Head of caudate nucleus (tissue), 42 donors: ENCODE measurements at regions not wholly inside any gene's neighbourhood (a gene's known extent, or its start where the extent isn't known, plus 50 kb on each side); places are given as distances from the start of the nearest gene placed in this dataset.

Experiments used
- DNase-seq, 42 donors: peaks; one replicate each; pipeline versions ENCODE4 v3.0.0 to v3.0.0-alpha.2; 2020 to 2021; ENCODE audit warnings: mixed read lengths in 7 of 42
- intact Hi-C: fragments of 100-400 bp; cut with DNase I; formaldehyde crosslinking; loops from one replicate; pipeline ENCODE4 v1.15.0; 2022

- intact Hi-C loops: no loop called here
- no peak for DNase-seq
These were observed 222.2 kb upstream of the TSHZ2 start for GRCh38 chr20:52749938-52750337.

- no peak for DNase-seq
- intact Hi-C loops: no loop called here
These were observed 223.2 kb upstream of the TSHZ2 start for GRCh38 chr20:52748990-52749389.

- DNase-seq: no peak
- intact Hi-C loops: no loop called here
These were observed 223.7 kb upstream of the TSHZ2 start for GRCh38 chr20:52748285-52748932.

GRCh38 chr20:52747845-52748284 lies 224.3 kb upstream of the TSHZ2 start:
- intact Hi-C loops: no loop called here
- peak in 1 of 42 donors; percentile 1 for DNase-seq

GRCh38 chr20:52746770-52747169 lies 225.4 kb upstream of the TSHZ2 start:
- intact Hi-C loops: no loop called here
- DNase-seq: no peak

- DNase-seq: no peak
- intact Hi-C loops: no loop called here
These were observed 226.0 kb upstream of the TSHZ2 start for GRCh38 chr20:52746190-52746589.

- DNase-seq: no peak
- intact Hi-C loops: no loop called here
These were observed 227.7 kb upstream of the TSHZ2 start for GRCh38 chr20:52744441-52744840.

- DNase-seq: no peak
- intact Hi-C loops: no loop called here
These were observed 234.1 kb upstream of the TSHZ2 start for GRCh38 chr20:52738081-52738480.

DNA sequence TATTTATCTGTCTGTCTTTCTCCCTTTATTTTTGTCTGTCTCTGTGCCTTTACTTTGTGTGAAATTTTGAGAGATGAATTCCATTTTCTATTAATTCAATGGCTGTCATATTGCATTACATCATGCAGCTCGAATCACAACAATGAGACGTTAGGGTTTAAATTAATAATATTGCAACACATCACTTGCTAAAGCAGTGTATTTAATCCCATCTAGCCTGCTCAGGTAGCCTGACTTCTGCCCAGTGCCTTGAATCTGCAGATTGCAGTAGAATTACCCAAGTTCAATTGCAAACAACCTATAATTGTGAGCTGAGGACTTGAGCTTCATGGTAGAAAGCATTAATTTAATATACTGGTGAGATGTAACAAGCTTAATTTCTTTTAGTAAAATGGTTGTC lies 235.7 kb upstream of the TSHZ2 start:
- intact Hi-C loops: no loop called here
- no peak for DNase-seq

DNA sequence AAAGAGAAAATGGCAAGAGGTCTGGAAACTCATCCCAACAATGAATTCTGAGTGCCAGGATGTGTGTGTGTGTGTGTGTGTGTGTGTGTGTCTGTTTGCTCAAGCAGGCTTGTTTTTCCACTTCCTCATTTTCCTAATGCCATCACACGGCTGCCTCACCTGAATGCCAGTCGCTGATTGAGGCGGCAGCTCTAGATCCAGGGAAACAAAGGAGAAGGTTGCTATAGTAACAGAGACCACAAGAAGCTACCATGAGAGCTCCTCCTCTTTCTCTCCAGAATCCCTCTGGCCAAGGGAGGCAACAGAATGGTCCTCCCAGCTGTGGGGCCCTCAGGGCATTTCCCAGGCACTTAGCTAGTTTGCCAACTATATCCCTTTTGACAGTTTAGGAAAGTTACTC lies 241.1 kb upstream of the TSHZ2 start:
- intact Hi-C loops: no loop called here
- no peak for DNase-seq

GRCh38 chr20:52727740-52728456 lies 244.3 kb upstream of the TSHZ2 start:
- intact Hi-C loops: no loop called here
- DNase-seq: no peak

DNA sequence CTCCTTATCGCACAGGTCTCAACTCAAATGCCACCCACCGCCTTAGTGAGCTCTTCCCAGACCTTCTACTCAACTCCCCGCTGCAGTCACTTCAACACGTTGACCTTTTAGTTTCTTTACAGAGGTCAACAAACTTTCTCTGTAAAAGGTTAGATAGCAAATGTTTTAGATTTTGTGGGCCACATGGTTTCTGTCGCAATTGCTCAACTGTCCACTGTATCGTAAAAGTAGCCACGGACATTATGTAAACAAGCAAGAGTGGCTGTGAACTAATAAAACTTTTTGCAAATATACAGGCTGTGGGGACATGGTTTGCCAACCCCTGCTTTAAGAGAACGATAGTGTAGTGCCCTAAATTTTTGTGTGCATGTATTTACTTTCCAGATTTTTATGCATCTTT lies 247.6 kb upstream of the TSHZ2 start:
- no peak for DNase-seq
- intact Hi-C loops: no loop called here

DNA sequence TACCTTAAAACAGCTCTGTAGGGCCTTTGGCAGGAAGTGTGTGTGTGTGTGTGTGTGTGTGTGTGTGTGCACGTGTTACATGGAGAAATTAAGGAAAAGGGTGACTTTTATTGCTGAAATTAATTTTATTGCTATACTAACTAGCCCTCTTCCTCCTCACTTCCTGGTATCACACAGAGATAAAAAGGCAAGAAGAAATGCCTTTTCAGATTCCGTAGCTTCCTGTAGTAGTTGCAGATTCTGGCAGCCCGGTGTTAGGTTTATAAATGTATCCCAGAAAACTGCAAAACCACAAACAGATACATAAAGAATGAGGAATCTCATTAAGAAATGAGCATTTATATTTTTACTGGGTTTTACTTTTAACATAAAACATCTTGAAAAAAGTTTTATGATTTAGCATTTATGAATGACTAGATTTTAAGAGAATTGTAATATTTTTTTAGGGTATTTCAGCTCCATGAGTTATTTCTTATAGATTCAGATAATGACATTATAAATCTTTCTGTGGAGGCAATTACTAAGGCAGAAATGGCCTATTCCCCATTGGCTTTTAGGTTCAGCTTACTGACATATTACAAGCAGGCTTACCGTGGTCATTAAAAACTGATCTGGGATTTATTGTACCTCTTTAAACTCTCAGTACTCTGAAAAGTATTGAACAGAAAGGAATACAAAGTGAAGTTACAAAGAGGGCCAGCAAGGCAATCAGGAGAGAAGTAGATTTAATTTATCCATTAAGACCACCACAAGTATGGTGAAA lies 249.1 kb upstream of the TSHZ2 start:
- intact Hi-C loops: no loop called here
- DNase-seq: no peak

GRCh38 chr20:52708137-52708536 lies 264.0 kb upstream of the TSHZ2 start:
- no peak for DNase-seq
- intact Hi-C loops: no loop called here

DNA sequence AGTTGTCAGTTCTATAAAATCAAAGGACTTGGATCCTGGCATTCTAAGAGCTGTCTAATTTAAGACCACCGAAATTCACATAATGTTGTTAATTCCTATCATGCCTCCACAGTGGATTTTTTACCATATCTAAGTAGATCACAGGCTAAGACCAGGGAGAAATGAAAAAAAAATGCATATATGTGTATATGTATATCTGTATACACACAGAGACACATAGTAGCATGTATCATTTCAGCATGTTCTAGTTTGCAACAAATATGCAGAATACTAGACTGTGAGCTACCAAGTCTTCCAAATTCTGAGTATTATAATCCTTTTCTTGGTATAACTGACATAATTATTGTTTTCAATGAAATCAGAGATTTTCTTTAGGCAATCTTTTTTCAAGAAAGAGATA lies 267.6 kb upstream of the TSHZ2 start:
- intact Hi-C loops: no loop called here
- DNase-seq: no peak

GRCh38 chr20:52688345-52688744 lies 283.8 kb upstream of the TSHZ2 start:
- no peak for DNase-seq
- intact Hi-C loops: no loop called here

DNA sequence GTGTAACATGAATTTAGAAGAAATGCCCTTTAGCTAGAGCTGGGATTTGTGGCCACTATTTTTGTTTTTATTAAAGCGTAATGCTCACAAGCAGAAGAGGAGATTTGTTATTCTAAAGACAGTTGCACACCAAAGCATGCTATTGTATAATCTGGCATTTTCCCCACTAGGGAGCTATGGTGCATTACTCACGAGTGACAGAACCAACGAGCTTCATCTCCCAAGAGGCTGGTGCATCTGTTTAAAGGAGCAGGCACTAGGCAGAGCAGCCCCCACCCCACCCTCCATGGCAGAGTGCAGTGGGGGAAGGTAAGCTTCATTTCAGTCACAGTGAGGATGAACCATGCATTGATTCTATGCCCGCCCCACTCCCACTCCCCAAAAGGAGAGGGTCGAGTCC lies 287.3 kb upstream of the TSHZ2 start:
- intact Hi-C loops: no loop called here
- DNase-seq: no peak

GRCh38 chr20:52684176-52684575 lies 288.0 kb upstream of the TSHZ2 start:
- no peak for DNase-seq
- intact Hi-C loops: no loop called here

- intact Hi-C loops: no loop called here
- DNase-seq: no peak
These were observed 288.4 kb upstream of the TSHZ2 start for GRCh38 chr20:52683761-52684160.

DNA sequence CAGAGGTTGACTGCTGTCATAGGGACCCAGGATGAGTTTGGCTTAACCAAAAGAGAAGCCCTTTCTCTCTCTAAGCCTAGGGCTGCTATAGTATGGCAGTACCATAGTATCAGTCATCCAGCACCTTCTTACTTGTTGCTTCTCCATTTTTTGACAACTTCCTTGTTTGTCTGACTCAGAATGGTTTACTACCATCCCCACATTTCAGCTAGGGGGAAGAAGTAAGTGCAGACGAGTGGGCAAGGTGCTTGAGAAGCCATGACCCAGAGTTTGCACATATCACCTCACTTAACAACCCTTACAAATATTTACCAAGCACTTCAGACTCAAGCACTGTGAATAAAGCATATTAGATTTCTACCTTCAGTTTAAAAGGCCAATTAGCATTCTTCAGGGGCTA lies 289.9 kb upstream of the TSHZ2 start:
- intact Hi-C loops: no loop called here
- no peak for DNase-seq
